Coronary artery (tissue), 2 donors: ENCODE measurements at regions not wholly inside any gene's neighbourhood (a gene's known extent, or its start where the extent isn't known, plus 50 kb on each side); places are given as distances from the start of the nearest gene placed in this dataset.

Source experiments
- DNase-seq: peaks from one replicate; pipeline ENCODE4 v3.0.0-alpha.2; 2017; ENCODE audit warnings: low spot score
- H3K27ac ChIP-seq, 2 donors: fragments of 200-600 bp; sonication (generic); one replicate each; pipeline ENCODE4 v1.5.1; 2016 to 2019
- H3K4me3 ChIP-seq: fragments of 200-600 bp; sonication (generic); 2 replicates; pipeline ENCODE4 v1.5.1; 2016; ENCODE audit warnings: mild to moderate bottlenecking, moderate library complexity
- TF ChIP-seq, protein P1 (sequence below): fragments of 200-600 bp; sonication (generic); IDR thresholded peaks from one replicate; pipeline ENCODE4 v1.5.1; 2019; ENCODE audit warnings: antibody characterized with exemption

- no peak overlapping the region for H3K4me3 ChIP-seq
- DNase-seq: no peak
- no peak overlapping the region for H3K27ac ChIP-seq
- TF ChIP-seq, protein P1, sequence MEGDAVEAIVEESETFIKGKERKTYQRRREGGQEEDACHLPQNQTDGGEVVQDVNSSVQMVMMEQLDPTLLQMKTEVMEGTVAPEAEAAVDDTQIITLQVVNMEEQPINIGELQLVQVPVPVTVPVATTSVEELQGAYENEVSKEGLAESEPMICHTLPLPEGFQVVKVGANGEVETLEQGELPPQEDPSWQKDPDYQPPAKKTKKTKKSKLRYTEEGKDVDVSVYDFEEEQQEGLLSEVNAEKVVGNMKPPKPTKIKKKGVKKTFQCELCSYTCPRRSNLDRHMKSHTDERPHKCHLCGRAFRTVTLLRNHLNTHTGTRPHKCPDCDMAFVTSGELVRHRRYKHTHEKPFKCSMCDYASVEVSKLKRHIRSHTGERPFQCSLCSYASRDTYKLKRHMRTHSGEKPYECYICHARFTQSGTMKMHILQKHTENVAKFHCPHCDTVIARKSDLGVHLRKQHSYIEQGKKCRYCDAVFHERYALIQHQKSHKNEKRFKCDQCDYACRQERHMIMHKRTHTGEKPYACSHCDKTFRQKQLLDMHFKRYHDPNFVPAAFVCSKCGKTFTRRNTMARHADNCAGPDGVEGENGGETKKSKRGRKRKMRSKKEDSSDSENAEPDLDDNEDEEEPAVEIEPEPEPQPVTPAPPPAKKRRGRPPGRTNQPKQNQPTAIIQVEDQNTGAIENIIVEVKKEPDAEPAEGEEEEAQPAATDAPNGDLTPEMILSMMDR: no peak
Observed at GRCh38 chr9:73344060-73344459, 192.4 kb downstream of the ANXA1 start.

GRCh38 chr9:73347123-73347522 is 195.5 kb downstream of the ANXA1 start:
- no peak overlapping the region for H3K4me3 ChIP-seq
- H3K27ac ChIP-seq: no peak overlapping the region
- no peak for DNase-seq
- TF ChIP-seq, protein P1: no peak

DNA sequence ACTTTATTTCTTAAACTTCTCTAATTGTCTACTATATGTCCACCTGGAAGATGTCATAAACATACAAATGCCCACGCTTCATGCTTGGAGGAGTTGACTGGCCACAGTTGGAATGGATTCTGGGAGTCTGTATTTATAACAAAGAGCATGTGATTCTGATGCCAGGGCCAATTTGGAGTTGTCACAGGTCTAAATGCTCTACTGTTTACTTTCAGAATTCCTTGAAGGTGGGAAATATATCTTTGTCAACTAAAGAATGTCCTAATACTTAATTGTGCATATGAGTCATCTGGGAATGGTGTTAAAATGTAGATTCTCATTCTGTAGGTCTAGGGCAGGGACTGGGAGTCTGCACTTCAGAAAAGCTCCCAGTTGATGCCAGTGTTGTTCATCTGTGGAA is 196.1 kb downstream of the ANXA1 start:
- TF ChIP-seq, protein P1: no peak
- Histone ChIP-seq H3K27ac (no peak overlapping the region), H3K4me3 (no peak overlapping the region)
- no peak for DNase-seq

GRCh38 chr9:73348471-73348870 is 196.8 kb downstream of the ANXA1 start:
- Histone ChIP-seq H3K4me3 (no peak overlapping the region), H3K27ac (no peak overlapping the region)
- DNase-seq: no peak
- TF ChIP-seq, protein P1: no peak

GRCh38 chr9:73349476-73349875 is 197.8 kb downstream of the ANXA1 start:
- H3K4me3 ChIP-seq: no peak overlapping the region
- DNase-seq: no peak
- TF ChIP-seq, protein P1: no peak
- H3K27ac ChIP-seq: no peak overlapping the region

- H3K4me3 ChIP-seq: no peak overlapping the region
- no peak for DNase-seq
- TF ChIP-seq, protein P1: no peak
- no peak overlapping the region for H3K27ac ChIP-seq
Observed at GRCh38 chr9:73357607-73358006, 205.9 kb downstream of the ANXA1 start.

DNA sequence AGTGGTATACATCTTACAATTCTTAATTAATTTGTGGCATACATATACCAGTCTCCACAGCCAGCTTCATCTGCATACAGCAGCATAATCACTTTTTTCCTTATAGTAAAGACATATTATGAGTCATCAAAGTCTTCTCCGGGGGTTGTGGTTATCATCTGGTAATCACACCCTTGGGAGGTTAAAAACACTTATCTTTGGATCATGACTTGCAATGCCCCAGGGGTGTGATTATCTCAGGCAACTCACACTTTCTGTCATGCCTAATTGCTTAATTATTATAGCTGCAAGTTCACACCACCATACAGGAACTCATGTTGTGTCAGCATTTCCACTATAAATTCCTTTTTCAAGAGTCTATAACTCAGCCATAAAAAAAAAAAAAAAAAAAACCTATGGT is 218.4 kb downstream of the ANXA1 start:
- no peak for DNase-seq
- H3K27ac ChIP-seq: no peak overlapping the region
- TF ChIP-seq, protein P1: no peak
- H3K4me3 ChIP-seq: no peak overlapping the region
